ENCODE measurements at regions not wholly inside any gene's neighbourhood (a gene's known extent, or its start where the extent isn't known, plus 50 kb on each side); places are given as distances from the start of the nearest gene placed in this dataset.

DNA sequence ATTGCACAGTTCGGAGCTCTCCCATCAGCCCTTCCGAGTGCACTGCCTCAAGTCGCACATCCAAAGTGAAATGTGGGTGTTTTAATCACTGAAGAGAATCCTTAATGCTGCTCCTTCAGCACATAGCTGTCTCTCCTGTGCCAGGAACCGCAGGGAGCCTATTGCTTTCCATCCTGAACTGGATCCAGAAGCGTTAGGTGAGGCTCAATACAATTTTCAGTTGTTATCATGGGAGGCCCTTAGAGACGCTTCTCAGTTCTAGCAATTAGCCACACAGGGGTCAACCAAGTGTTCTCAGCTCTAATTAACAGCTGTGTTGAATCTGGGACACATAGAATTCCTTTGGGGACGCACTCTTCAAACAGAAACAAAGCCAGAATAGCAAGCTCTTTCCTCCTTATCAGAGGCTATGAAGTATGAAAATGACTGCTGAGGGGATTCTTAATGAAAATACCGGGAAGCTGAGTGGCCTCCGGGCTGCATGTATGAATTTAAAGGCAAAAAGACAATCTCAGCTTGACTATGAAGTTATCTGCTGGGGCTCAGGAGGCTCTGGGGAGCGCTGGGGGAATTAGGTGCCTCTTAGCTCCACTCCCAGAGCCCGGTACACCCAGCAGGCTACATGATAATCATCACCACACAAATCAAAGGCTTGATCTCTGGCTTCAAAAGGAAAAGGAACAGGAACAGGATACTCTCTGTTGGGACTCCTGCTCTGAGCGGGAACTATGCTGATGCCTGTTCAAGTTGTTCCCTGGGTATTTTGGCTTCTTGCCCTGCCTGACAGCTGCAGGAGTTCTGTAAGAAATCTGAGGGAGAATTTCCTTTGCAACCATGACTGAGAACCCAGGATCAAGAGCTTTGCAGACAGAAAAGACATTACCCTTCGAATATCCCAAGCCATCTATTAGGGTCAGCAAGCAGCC lies 55.4 kb upstream of the NCOA1 start:
- no peak overlapping the region for H3K9ac ChIP-seq (ENCODE audit: low read length)
- H3K4me1 ChIP-seq (ENCODE audit: insufficient read depth, low read length, severe bottlenecking), result no peaks in the 10 kb centered on the region
- H2AFZ ChIP-seq (ENCODE audit: low read length), result no peak overlapping the region
- no peaks in the 10 kb centered on the region for H3K79me2 ChIP-seq (ENCODE audit: insufficient read depth, low read length)
- no peaks in the 10 kb centered on the region for H4K20me1 ChIP-seq (ENCODE audit: insufficient read depth, low read length)
- TF ChIP-seq, protein P1, sequence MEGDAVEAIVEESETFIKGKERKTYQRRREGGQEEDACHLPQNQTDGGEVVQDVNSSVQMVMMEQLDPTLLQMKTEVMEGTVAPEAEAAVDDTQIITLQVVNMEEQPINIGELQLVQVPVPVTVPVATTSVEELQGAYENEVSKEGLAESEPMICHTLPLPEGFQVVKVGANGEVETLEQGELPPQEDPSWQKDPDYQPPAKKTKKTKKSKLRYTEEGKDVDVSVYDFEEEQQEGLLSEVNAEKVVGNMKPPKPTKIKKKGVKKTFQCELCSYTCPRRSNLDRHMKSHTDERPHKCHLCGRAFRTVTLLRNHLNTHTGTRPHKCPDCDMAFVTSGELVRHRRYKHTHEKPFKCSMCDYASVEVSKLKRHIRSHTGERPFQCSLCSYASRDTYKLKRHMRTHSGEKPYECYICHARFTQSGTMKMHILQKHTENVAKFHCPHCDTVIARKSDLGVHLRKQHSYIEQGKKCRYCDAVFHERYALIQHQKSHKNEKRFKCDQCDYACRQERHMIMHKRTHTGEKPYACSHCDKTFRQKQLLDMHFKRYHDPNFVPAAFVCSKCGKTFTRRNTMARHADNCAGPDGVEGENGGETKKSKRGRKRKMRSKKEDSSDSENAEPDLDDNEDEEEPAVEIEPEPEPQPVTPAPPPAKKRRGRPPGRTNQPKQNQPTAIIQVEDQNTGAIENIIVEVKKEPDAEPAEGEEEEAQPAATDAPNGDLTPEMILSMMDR (IDR thresholded peaks at IDR 0.05; ENCODE audit: low read length), result no peak
- no peak for TF ChIP-seq EZH2 (IDR thresholded peaks at IDR 0.05; ENCODE audit: borderline replicate concordance, low read length)
- H3F3A ChIP-seq (ENCODE audit: insufficient read depth, low read length), result no peaks in the 10 kb centered on the region
- no peaks in the 10 kb centered on the region for H3K9me3 ChIP-seq (ENCODE audit: low read length)
- no peaks in the 10 kb centered on the region for H3K9me2 ChIP-seq (ENCODE audit: low read depth, low read length)
- no peaks in the 10 kb centered on the region for H3K36me3 ChIP-seq (ENCODE audit: insufficient read depth, low read length)
- H3K27me3 ChIP-seq (ENCODE audit: insufficient read depth, low read length), result no peaks in the 10 kb centered on the region
- no peak overlapping the region for H3K4me2 ChIP-seq (ENCODE audit: low read length)
- no peak overlapping the region for H3K27ac ChIP-seq (ENCODE audit: low read depth, low read length, poor library complexity, severe bottlenecking)
- no peak overlapping the region for H3K4me3 ChIP-seq (ENCODE audit: low read depth, low read length, poor library complexity, severe bottlenecking)

DNA sequence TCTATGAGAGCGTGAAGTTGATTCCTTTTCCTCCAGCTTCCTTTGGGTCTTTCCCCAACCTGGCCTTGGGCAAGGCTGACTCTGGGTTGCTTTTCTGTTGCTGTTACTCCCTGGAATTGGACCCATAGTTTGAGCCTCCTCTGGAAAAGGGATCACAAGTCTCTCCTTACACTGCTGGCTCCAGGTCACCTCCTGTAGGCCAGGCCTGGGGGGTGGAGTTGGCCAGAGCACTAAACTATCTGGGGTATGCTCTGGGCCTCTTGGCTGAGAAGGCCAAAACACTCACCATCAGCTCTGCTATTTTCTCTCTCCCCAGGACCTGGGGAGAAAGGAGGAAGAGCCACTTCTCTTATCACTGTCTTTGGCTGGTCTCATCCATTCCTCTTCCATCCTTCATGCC lies 56.5 kb upstream of the NCOA1 start:
- Histone ChIP-seq H3K27ac (ENCODE audit: low read depth, low read length, poor library complexity, severe bottlenecking) (no peak overlapping the region), H3K9me2 (ENCODE audit: low read depth, low read length) (no peaks in the 10 kb centered on the region), H3F3A (ENCODE audit: insufficient read depth, low read length) (no peaks in the 10 kb centered on the region), H3K4me1 (ENCODE audit: insufficient read depth, low read length, severe bottlenecking) (no peaks in the 10 kb centered on the region), H3K79me2 (ENCODE audit: insufficient read depth, low read length) (no peaks in the 10 kb centered on the region), H3K27me3 (ENCODE audit: insufficient read depth, low read length) (no peaks in the 10 kb centered on the region), H3K4me2 (ENCODE audit: low read length) (no peak overlapping the region), H3K9ac (ENCODE audit: low read length) (no peak overlapping the region), H3K36me3 (ENCODE audit: insufficient read depth, low read length) (no peaks in the 10 kb centered on the region), H3K9me3 (ENCODE audit: low read length) (no peaks in the 10 kb centered on the region), H2AFZ (ENCODE audit: low read length) (no peak overlapping the region), H4K20me1 (ENCODE audit: insufficient read depth, low read length) (no peaks in the 10 kb centered on the region), H3K4me3 (ENCODE audit: low read depth, low read length, poor library complexity, severe bottlenecking) (no peak overlapping the region)
- TF ChIP-seq, protein P1 (IDR thresholded peaks at IDR 0.05; ENCODE audit: low read length), result no peak
- TF ChIP-seq EZH2 (IDR thresholded peaks at IDR 0.05; ENCODE audit: borderline replicate concordance, low read length), result no peak

DNA sequence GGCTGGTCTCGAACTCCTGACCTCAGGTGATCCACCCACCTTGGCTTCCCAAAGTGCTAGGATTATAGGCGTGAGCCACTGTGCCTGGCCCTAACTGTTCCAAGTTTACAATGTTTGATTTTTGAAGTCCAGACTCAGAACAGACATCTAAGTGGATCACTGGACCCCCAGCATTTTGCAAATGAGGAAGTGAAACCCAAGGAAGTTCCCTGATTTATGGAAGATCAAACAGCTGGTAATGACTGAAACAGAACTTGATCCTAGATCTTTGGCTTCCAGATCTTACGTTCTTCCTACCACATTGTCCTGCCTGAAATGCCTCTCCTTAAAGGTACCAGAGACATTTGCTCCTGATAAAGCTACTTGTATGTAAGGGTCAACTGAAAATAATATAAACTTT lies 58.3 kb upstream of the NCOA1 start:
- Histone ChIP-seq H3K9me3 (ENCODE audit: low read length) (no peaks in the 10 kb centered on the region), H4K20me1 (ENCODE audit: insufficient read depth, low read length) (no peaks in the 10 kb centered on the region), H3F3A (ENCODE audit: insufficient read depth, low read length) (no peaks in the 10 kb centered on the region), H3K79me2 (ENCODE audit: insufficient read depth, low read length) (no peaks in the 10 kb centered on the region), H3K4me3 (ENCODE audit: low read depth, low read length, poor library complexity, severe bottlenecking) (no peak overlapping the region), H3K9me2 (ENCODE audit: low read depth, low read length) (no peaks in the 10 kb centered on the region), H3K27me3 (ENCODE audit: insufficient read depth, low read length) (no peaks in the 10 kb centered on the region), H3K36me3 (ENCODE audit: insufficient read depth, low read length) (no peaks in the 10 kb centered on the region), H3K27ac (ENCODE audit: low read depth, low read length, poor library complexity, severe bottlenecking) (no peak overlapping the region), H3K9ac (ENCODE audit: low read length) (no peak overlapping the region), H3K4me2 (ENCODE audit: low read length) (no peak overlapping the region), H2AFZ (ENCODE audit: low read length) (no peak overlapping the region), H3K4me1 (ENCODE audit: insufficient read depth, low read length, severe bottlenecking) (no peaks in the 10 kb centered on the region)
- no peak for TF ChIP-seq EZH2 (IDR thresholded peaks at IDR 0.05; ENCODE audit: borderline replicate concordance, low read length)
- TF ChIP-seq, protein P1 (IDR thresholded peaks at IDR 0.05; ENCODE audit: low read length), result no peak
